ENCODE measurements at regions not wholly inside any gene's neighbourhood (a gene's known extent, or its start where the extent isn't known, plus 50 kb on each side); places are given as distances from the start of the nearest gene placed in this dataset.

DNA sequence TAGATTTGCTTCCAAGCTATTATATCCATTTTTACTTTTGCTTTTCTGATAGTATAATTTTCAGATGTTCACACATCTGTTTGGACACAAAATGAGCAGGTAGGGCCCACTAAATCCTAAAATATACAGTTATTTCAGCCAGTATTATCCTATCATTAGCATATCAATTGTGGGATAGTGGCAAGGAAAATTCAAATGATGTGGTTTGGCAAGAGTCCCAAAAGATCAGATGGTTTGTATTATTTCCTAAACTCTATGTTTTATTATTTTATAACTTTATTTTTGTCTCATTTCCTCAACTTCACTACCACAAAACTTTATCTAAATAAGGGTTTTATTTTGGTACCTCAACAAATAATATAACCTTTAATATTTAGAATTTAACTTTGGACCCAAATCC is 1659.6 kb downstream of the NCAM2 start:
- TF ChIP-seq, protein P1, sequence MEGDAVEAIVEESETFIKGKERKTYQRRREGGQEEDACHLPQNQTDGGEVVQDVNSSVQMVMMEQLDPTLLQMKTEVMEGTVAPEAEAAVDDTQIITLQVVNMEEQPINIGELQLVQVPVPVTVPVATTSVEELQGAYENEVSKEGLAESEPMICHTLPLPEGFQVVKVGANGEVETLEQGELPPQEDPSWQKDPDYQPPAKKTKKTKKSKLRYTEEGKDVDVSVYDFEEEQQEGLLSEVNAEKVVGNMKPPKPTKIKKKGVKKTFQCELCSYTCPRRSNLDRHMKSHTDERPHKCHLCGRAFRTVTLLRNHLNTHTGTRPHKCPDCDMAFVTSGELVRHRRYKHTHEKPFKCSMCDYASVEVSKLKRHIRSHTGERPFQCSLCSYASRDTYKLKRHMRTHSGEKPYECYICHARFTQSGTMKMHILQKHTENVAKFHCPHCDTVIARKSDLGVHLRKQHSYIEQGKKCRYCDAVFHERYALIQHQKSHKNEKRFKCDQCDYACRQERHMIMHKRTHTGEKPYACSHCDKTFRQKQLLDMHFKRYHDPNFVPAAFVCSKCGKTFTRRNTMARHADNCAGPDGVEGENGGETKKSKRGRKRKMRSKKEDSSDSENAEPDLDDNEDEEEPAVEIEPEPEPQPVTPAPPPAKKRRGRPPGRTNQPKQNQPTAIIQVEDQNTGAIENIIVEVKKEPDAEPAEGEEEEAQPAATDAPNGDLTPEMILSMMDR (IDR thresholded peaks at IDR 0.05): no peak
- no peaks in the 10 kb centered on the region for H3K36me3 ChIP-seq
- no peak overlapping the region for H3K4me3 ChIP-seq
- no peaks in the 10 kb centered on the region for H3K27me3 ChIP-seq
- no peak overlapping the region for H3K27ac ChIP-seq
- no peaks in the 10 kb centered on the region for H3K4me1 ChIP-seq
- intact Hi-C loops (cut with DNase I; ENCODE audit: low total_unique reads): no loop called here
- H3K9me3 ChIP-seq: no peaks in the 10 kb centered on the region
- DNase-seq: no peak

DNA sequence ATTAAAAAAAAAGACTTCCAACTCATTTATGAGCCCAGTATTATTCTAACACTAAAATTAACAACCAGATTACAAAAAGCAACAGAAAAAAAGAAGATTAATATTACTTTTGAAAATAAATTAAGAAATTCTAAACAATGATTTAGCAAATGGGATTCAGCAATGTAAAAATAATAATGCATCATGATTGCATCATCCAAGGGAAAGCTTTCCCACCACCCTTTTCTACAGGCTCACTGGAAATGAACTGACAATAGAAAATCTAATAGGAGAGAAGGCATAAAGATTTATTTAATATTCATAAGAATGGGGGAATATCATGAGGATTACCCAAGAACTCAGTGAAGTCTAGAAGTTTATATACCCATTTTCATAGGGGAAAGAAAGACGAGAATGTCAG is 1671.9 kb downstream of the NCAM2 start:
- Histone ChIP-seq H3K36me3 (no peaks in the 10 kb centered on the region), H3K27ac (no peak overlapping the region), H3K4me1 (no peaks in the 10 kb centered on the region), H3K4me3 (no peak overlapping the region), H3K27me3 (no peaks in the 10 kb centered on the region), H3K9me3 (no peaks in the 10 kb centered on the region)
- no peak for DNase-seq
- TF ChIP-seq, protein P1 (IDR thresholded peaks at IDR 0.05): no peak
- intact Hi-C loops (cut with DNase I; ENCODE audit: low total_unique reads): no loop called here

- H3K36me3 ChIP-seq: no peaks in the 10 kb centered on the region
- no peak for DNase-seq
- no peak overlapping the region for H3K4me3 ChIP-seq
- no peaks in the 10 kb centered on the region for H3K4me1 ChIP-seq
- no peaks in the 10 kb centered on the region for H3K9me3 ChIP-seq
- intact Hi-C loops (cut with DNase I; ENCODE audit: low total_unique reads): loop anchor here (2.0 kb wide), 1 partner anchor 18 kb away; no protein-coding TSS in a partner anchor
- H3K27ac ChIP-seq: no peak overlapping the region
- no peaks in the 10 kb centered on the region for H3K27me3 ChIP-seq
- TF ChIP-seq, protein P1 (IDR thresholded peaks at IDR 0.05): no peak
Measured at GRCh38 chr21:22679207-22679606, 1681.0 kb downstream of the NCAM2 start.

DNA sequence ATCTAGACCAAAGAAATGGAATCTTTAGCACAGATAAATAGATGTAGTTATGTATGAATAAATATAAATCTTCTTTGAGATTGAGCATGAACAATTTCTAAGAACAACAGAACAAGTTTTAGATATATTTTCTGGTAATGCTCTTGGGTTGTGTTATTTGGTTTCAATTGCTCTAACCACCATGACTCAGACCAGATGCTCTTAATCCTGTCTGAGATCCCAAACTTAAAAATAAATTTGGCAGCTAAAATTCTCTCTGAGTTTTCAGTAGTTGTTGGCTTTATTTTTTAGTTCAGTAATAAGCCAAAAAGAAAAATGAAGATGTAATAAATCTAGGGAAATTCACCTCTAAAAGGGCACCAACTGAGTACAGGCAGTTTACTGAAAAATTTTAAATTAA is 1693.4 kb downstream of the NCAM2 start:
- H3K9me3 ChIP-seq: peaks cover 0 to 3% (median 0%) of the 10 kb centered on the region in 3 donors
- no peak overlapping the region for H3K27ac ChIP-seq
- TF ChIP-seq, protein P1 (IDR thresholded peaks at IDR 0.05): no peak
- no peaks in the 10 kb centered on the region for H3K27me3 ChIP-seq
- no peaks in the 10 kb centered on the region for H3K36me3 ChIP-seq
- DNase-seq: no peak
- intact Hi-C loops (cut with DNase I; ENCODE audit: low total_unique reads): no loop called here
- no peaks in the 10 kb centered on the region for H3K4me1 ChIP-seq
- H3K4me3 ChIP-seq: no peak overlapping the region

DNA sequence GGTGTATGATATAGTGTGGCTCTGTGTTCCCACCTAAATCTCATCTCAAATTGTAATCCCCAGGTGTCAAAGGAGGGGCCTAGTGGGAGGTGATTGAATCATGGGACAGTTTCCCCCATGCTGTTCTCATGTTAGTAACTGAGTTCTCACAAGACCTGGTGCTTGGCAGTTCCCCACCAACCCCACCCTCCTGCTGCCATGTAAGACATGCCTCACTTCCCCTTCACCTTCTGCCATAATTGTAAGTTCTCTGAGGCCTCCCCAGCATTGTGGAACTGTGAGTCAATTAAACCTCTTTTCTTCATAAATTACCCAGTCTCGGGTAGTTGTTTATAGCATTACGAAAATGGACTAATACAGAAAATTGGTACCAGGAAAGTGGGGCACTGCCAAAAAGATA is 1705.3 kb downstream of the NCAM2 start:
- Histone ChIP-seq H3K27me3 (no peaks in the 10 kb centered on the region), H3K4me3 (no peak overlapping the region), H3K9me3 (no peaks in the 10 kb centered on the region), H3K4me1 (no peaks in the 10 kb centered on the region), H3K27ac (no peak overlapping the region), H3K36me3 (no peaks in the 10 kb centered on the region)
- TF ChIP-seq, protein P1 (IDR thresholded peaks at IDR 0.05): no peak
- intact Hi-C loops (cut with DNase I; ENCODE audit: low total_unique reads): no loop called here
- no peak for DNase-seq

- Histone ChIP-seq H3K27me3 (no peaks in the 10 kb centered on the region), H3K27ac (no peak overlapping the region), H3K4me3 (no peak overlapping the region), H3K36me3 (no peaks in the 10 kb centered on the region), H3K9me3 (no peaks in the 10 kb centered on the region), H3K4me1 (no peaks in the 10 kb centered on the region)
- intact Hi-C loops (cut with DNase I; ENCODE audit: low total_unique reads): no loop called here
- TF ChIP-seq, protein P1 (IDR thresholded peaks at IDR 0.05): no peak
- no peak for DNase-seq
Measured at GRCh38 chr21:22710721-22711120, 1712.5 kb downstream of the NCAM2 start.

Measured in tibial artery (tissue), 4 donors.